ENCODE measurements at regions not wholly inside any gene's neighbourhood (a gene's known extent, or its start where the extent isn't known, plus 50 kb on each side); places are given as distances from the start of the nearest gene placed in this dataset.

DNA sequence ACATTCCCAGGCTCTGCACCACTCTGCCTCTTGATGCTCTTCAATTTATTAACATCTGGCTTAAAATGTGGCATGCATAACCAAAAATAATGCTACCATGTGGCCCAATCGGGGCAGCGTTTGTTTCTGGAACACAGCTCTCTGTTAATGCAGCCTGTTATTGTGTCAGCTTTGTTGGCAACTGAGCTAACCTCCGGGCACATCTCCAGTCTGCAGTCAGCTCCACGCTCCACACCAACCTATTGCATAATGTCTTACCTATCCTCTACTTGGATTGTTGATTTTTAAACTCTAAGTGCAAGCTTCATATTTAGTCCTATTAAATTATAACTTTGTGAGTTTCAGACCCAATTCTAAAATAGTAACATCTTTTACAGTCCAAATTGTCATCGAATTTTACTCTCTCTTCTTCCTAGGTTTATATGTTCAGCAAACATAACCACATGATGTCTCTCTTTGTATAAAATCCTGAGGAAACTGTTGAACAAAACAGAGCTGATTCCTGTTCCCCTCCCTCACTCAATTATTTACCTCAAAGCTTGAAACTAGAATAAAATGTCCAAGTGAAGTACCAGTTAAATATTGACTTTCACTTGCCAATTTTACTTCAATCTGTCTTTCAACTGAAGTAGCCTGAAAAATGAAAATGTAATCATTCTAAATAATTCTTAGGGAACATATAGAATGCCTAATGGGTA, 92.2 kb upstream of the RAPGEF2 start:
- H3K4me3 ChIP-seq (ENCODE audit: low read length): no peak overlapping the region
- no peaks in the 10 kb centered on the region for H3K36me3 ChIP-seq (ENCODE audit: insufficient read depth, low read length)
- peaks cover 7% of the 10 kb centered on the region for H3K4me1 ChIP-seq (ENCODE audit: insufficient read depth, low read length)
- no peaks in the 10 kb centered on the region for H3K27me3 ChIP-seq (ENCODE audit: insufficient read depth, low read length)
- H2AFZ ChIP-seq (ENCODE audit: low read depth, low read length): peak overlapping the region; percentile 10
- H3K9me3 ChIP-seq (ENCODE audit: low read length): no peaks in the 10 kb centered on the region

DNA sequence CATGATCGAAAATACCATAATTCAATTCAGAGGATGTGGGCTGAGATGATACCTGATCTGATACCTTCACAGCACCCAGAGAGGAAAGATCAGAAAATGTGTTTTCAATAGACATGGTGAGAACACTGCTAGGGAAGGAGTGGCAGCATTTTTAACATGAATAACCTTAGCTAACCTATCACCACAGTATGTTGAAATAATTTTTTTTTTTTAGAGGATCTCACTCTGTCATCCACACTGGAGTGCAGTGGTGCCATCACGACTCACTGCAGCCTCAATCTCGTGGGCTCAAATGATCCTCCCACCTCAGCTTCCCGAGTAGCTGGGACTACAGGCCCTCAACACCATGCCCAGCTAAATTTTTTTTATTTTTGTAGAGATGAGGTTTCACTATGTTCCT, 90.5 kb upstream of the RAPGEF2 start:
- no peaks in the 10 kb centered on the region for H3K27me3 ChIP-seq (ENCODE audit: insufficient read depth, low read length)
- H3K36me3 ChIP-seq (ENCODE audit: insufficient read depth, low read length): no peaks in the 10 kb centered on the region
- no peak overlapping the region for H3K4me3 ChIP-seq (ENCODE audit: low read length)
- H2AFZ ChIP-seq (ENCODE audit: low read depth, low read length): no peak overlapping the region
- H3K9me3 ChIP-seq (ENCODE audit: low read length): no peaks in the 10 kb centered on the region
- peaks cover 21% of the 10 kb centered on the region for H3K4me1 ChIP-seq (ENCODE audit: insufficient read depth, low read length)

DNA sequence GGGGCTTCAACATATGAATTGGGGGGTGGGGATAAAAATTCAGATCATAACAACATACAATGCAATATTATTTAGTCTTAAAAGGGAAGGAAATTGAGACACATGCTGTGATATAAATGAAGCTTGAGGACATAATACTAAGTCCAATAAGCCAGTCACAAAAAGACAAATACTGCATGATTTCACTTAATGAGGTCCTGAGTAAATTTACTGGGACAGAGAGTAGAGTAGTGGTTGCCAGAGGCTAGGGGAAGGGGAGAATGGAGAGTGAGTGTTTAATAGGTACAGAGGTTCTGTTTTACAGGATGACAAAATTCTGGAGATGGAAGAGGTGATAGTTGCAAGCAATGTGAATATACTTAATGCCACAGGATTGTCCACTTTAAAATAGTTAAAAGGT, 89.2 kb upstream of the RAPGEF2 start:
- H3K4me3 ChIP-seq (ENCODE audit: low read length): no peak overlapping the region
- no peaks in the 10 kb centered on the region for H3K27me3 ChIP-seq (ENCODE audit: insufficient read depth, low read length)
- H3K4me1 ChIP-seq (ENCODE audit: insufficient read depth, low read length): peaks cover 21% of the 10 kb centered on the region
- no peaks in the 10 kb centered on the region for H3K9me3 ChIP-seq (ENCODE audit: low read length)
- H2AFZ ChIP-seq (ENCODE audit: low read depth, low read length): no peak overlapping the region
- H3K36me3 ChIP-seq (ENCODE audit: insufficient read depth, low read length): no peaks in the 10 kb centered on the region

DNA sequence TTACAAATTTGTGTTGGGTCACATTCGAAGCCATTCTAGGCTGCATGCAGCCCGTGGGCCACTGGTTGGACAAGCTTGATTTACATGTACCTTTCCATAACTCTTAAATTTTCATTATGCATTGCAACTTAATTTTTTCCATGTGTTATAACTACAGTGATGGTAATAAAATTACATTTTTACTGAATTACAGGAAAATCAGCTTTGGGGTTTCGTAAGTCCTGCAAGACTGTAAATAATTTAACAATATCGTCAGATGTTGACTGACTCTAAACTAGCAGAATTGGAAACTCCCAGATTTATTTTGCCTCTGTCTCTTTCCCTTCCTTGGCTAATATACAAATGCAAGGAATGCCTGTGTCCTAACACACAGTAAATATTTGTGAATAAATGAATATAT, 88.0 kb upstream of the RAPGEF2 start:
- no peaks in the 10 kb centered on the region for H3K36me3 ChIP-seq (ENCODE audit: insufficient read depth, low read length)
- no peaks in the 10 kb centered on the region for H3K9me3 ChIP-seq (ENCODE audit: low read length)
- H3K4me3 ChIP-seq (ENCODE audit: low read length): no peak overlapping the region
- no peak overlapping the region for H2AFZ ChIP-seq (ENCODE audit: low read depth, low read length)
- peaks cover 21% of the 10 kb centered on the region for H3K4me1 ChIP-seq (ENCODE audit: insufficient read depth, low read length)
- H3K27me3 ChIP-seq (ENCODE audit: insufficient read depth, low read length): no peaks in the 10 kb centered on the region

DNA sequence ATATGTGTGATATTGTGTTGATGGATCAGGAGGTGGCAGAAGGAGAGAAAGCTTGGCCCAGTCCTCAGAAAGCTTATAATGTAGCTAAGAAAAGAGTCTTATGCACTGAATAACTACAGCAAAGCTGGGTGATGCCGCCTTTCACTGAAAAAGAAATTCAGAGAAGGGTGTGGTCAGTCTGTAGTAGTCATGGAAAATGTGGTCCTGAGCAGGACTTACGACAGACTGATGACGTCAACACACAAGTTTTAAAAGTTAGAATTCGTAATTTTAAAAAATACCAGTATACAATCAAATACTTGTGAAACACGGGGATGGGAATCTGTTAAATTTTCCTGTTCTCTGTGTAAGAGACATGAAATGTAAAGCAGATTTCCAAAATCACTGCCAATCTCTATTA, 87.0 kb upstream of the RAPGEF2 start:
- no peaks in the 10 kb centered on the region for H3K36me3 ChIP-seq (ENCODE audit: insufficient read depth, low read length)
- H3K9me3 ChIP-seq (ENCODE audit: low read length): no peaks in the 10 kb centered on the region
- peak overlapping the region; percentile 90 for H2AFZ ChIP-seq (ENCODE audit: low read depth, low read length)
- H3K4me3 ChIP-seq (ENCODE audit: low read length): no peak overlapping the region
- peaks cover 17% of the 10 kb centered on the region for H3K4me1 ChIP-seq (ENCODE audit: insufficient read depth, low read length)
- H3K27me3 ChIP-seq (ENCODE audit: insufficient read depth, low read length): no peaks in the 10 kb centered on the region

DNA sequence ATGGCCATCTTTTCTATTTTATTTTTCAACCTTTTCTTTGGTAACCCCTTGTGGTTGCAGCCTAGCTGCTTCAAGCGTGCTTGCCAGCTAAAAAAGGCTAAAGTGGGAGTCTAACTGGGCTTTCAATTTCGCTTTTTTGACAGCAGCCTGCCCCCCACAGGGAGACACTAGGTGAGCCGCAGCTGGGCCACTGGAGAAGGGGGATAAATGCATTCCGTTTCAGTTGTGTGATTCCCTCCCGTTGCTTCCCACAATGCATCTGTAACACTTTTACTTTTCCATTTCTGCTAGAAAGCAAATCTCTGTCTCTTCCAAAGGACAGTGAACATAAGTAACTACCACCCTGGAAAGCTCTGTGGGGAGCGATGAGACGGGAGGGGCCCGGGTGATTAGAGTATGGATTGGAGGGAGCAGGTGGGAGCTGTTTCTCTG, 86.3 kb upstream of the RAPGEF2 start:
- Histone ChIP-seq H2AFZ (ENCODE audit: low read depth, low read length) (peak overlapping the region; percentile 90), H3K36me3 (ENCODE audit: insufficient read depth, low read length) (no peaks in the 10 kb centered on the region), H3K4me1 (ENCODE audit: insufficient read depth, low read length) (peaks cover 23% of the 10 kb centered on the region), H3K27me3 (ENCODE audit: insufficient read depth, low read length) (no peaks in the 10 kb centered on the region), H3K4me3 (ENCODE audit: low read length) (no peak overlapping the region), H3K9me3 (ENCODE audit: low read length) (no peaks in the 10 kb centered on the region)

DNA sequence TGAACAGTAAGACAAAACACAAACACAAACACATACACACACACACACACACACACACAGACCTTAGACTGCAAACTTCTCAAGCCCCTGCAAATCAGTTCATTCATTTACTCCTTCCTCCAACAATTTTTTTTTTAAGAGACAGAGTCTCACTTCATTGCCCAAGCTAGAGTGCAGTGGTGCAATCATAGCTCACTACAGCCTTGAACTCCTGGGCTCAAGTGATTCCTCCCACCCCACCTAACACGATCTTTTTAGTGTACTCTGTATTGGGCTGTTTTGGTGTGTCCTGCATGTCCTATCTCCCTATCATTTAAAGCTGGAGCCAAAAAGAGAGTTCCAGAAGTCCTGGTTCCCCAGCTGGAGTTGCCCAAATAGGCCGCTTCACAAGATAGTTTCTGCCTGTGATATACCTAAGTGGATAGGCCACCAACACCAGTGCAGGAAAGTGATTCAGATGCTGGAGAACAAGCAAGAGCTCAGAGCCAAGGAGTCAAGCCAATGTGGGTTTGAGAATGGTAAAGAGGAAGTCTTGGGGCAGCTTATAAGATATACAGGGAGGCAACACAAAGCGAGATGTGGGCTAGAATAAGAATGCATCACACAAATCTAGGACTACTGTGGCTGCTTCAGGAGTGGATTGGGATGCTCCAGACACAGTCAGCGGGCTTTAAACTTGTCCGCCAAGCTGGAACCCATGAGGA, 85.4 kb upstream of the RAPGEF2 start:
- Histone ChIP-seq H3K4me1 (ENCODE audit: insufficient read depth, low read length) (peaks cover 27% of the 10 kb centered on the region), H3K36me3 (ENCODE audit: insufficient read depth, low read length) (no peaks in the 10 kb centered on the region), H3K4me3 (ENCODE audit: low read length) (no peak overlapping the region), H3K9me3 (ENCODE audit: low read length) (no peaks in the 10 kb centered on the region), H2AFZ (ENCODE audit: low read depth, low read length) (no peak overlapping the region), H3K27me3 (ENCODE audit: insufficient read depth, low read length) (no peaks in the 10 kb centered on the region)

DNA sequence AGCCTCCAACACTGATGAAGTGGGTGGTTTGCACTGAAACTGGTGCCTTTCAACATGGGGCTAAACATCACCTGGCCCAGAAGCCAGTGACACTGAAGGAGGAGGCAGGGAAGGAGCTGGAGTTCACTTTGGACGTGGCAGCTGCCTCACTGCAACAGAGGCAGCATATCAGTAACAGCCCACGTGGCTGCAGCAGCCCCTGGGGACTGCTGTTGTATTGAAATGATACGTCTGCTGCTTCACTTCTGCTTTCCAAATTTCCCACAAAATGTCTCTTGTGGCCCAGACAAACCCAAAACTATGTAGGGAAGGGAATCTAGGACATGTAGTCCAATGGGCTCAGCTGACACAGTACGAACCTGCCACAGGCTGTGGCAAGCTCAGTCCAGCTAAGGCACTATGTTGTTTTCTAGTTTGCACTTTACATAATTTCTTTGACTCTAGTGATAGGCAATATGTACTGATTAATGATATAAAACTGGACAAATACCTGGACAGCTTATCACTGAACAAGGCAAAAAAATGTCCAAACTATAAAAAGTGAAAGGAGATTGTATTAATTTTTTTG, 84.7 kb upstream of the RAPGEF2 start:
- no peaks in the 10 kb centered on the region for H3K36me3 ChIP-seq (ENCODE audit: insufficient read depth, low read length)
- no peaks in the 10 kb centered on the region for H3K9me3 ChIP-seq (ENCODE audit: low read length)
- peaks cover 27% of the 10 kb centered on the region for H3K4me1 ChIP-seq (ENCODE audit: insufficient read depth, low read length)
- no peak overlapping the region for H3K4me3 ChIP-seq (ENCODE audit: low read length)
- H3K27me3 ChIP-seq (ENCODE audit: insufficient read depth, low read length): no peaks in the 10 kb centered on the region
- no peak overlapping the region for H2AFZ ChIP-seq (ENCODE audit: low read depth, low read length)

DNA sequence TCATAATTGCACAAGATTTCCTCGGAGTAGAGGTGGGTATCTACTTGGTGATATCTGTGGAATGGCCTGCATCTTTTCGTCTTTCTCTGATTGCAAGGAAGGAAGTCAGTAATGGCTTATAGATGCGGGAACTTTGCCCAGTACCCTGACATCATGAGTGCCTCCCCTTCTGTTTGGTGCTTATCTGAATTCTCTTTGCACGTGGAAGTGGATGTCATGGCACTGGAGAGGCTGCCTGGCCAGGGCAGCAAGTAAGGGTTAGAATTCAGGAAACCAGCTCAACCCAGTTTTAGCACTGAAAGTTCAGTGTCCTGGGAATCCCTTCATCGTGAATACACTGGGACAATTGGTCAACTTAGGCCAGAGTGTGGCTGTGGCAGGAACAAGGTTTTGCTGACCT, 83.5 kb upstream of the RAPGEF2 start:
- H3K4me3 ChIP-seq (ENCODE audit: low read length): no peak overlapping the region
- peaks cover 27% of the 10 kb centered on the region for H3K4me1 ChIP-seq (ENCODE audit: insufficient read depth, low read length)
- no peaks in the 10 kb centered on the region for H3K9me3 ChIP-seq (ENCODE audit: low read length)
- H3K27me3 ChIP-seq (ENCODE audit: insufficient read depth, low read length): no peaks in the 10 kb centered on the region
- no peaks in the 10 kb centered on the region for H3K36me3 ChIP-seq (ENCODE audit: insufficient read depth, low read length)
- no peak overlapping the region for H2AFZ ChIP-seq (ENCODE audit: low read depth, low read length)

DNA sequence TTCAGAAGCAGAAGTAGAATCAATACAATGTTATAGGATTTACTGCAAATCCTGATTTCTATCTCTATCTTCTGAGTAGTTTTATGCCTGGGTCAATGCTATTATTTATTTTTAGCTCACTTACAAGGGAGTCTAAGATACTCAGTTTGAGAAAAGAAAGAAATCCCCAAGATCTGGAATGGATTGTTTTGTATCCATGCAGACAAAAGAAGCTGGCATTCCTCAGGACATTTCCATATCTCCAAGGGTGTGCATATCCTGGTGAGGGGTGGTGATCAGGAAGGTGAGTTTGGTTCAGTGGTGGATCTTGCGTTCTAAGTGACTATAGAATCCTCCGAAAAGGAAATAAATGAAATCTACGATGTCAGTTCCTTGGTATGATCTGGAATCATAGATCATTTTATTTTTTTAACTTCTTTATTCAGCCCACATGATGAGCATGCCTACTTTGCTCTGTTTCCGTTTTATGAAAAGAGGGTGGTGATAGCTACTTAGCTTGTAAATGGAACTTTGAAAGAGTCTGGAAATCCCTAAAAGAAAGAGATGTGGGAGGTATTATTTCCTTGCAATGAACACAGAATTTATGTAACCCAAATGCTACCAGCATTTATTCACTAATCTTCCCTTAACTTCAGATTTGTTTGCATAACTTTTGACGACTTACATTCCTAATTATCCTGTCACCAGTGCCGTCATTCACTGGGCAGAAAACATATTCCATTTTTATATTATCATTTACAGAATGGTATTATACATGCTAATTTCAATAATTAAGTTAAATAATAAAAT, 81.1 kb upstream of the RAPGEF2 start:
- Histone ChIP-seq H2AFZ (ENCODE audit: low read depth, low read length) (no peak overlapping the region), H3K4me3 (ENCODE audit: low read length) (no peak overlapping the region), H3K9me3 (ENCODE audit: low read length) (no peaks in the 10 kb centered on the region), H3K4me1 (ENCODE audit: insufficient read depth, low read length) (peaks cover 13% of the 10 kb centered on the region), H3K36me3 (ENCODE audit: insufficient read depth, low read length) (no peaks in the 10 kb centered on the region), H3K27me3 (ENCODE audit: insufficient read depth, low read length) (no peaks in the 10 kb centered on the region)

DNA sequence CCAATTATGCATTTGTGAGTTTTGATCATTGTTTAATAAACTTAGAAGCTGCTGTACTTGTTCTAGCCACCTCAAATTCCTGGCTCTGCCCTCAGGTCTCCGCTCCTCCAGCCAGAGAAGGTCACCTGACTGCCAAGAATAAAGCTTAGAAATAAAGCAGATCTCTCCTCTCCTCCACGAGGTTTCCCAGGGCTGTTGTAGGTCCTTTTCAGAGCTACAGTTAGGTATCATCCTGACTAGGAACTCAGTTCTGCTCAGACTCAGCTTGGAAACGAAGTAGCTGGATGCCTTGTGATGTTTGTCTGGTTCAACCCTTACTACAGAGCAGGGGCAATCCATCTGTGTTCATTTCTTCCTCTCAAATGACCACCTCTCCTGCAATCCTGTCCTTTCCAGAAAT, 79.1 kb upstream of the RAPGEF2 start:
- Histone ChIP-seq H3K36me3 (ENCODE audit: insufficient read depth, low read length) (no peaks in the 10 kb centered on the region), H2AFZ (ENCODE audit: low read depth, low read length) (no peak overlapping the region), H3K27me3 (ENCODE audit: insufficient read depth, low read length) (no peaks in the 10 kb centered on the region), H3K9me3 (ENCODE audit: low read length) (no peaks in the 10 kb centered on the region), H3K4me3 (ENCODE audit: low read length) (no peak overlapping the region), H3K4me1 (ENCODE audit: insufficient read depth, low read length) (peaks cover 10% of the 10 kb centered on the region)

DNA sequence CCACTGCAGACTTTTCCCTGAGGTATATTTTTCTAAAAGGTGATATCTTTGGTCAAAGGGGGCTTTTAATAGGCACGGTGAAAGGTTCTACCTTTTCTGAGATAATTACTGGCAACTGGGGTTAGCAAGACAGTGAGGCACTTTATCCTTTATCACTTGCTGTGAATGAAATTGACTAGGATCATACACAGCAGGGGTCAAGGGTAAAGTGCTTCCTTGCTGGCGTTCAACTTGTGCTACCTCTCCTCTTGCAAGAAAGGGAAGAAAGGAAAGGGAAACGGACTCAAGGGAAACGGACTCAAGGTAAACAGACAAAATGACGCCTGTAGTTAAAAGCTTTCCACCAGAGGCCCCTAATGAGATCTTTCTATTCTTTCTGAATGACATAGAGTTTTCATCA, 78.6 kb upstream of the RAPGEF2 start:
- Histone ChIP-seq H3K9me3 (ENCODE audit: low read length) (no peaks in the 10 kb centered on the region), H3K4me3 (ENCODE audit: low read length) (no peak overlapping the region), H3K4me1 (ENCODE audit: insufficient read depth, low read length) (peaks cover 10% of the 10 kb centered on the region), H3K36me3 (ENCODE audit: insufficient read depth, low read length) (no peaks in the 10 kb centered on the region), H3K27me3 (ENCODE audit: insufficient read depth, low read length) (no peaks in the 10 kb centered on the region), H2AFZ (ENCODE audit: low read depth, low read length) (no peak overlapping the region)

DNA sequence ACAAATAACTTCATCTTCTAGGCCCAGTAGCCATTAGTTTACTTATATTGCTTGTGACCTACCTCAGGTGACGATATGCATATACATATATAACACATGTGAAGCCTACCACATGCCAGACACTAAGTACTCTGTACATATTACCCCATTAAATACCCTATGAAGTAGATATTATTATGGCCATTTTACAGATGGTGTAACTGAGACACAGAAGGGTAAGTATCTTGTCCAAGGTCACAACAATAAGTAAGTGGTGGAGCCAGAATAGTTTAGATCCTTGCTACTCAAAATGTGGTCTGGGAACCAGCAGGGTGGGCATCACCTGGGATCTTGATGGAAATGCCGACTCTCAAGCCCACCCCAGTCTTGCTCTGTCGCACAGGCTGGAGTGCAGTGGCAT, 78.1 kb upstream of the RAPGEF2 start:
- Histone ChIP-seq H3K9me3 (ENCODE audit: low read length) (no peaks in the 10 kb centered on the region), H3K4me1 (ENCODE audit: insufficient read depth, low read length) (peaks cover 10% of the 10 kb centered on the region), H2AFZ (ENCODE audit: low read depth, low read length) (no peak overlapping the region), H3K27me3 (ENCODE audit: insufficient read depth, low read length) (no peaks in the 10 kb centered on the region), H3K4me3 (ENCODE audit: low read length) (no peak overlapping the region), H3K36me3 (ENCODE audit: insufficient read depth, low read length) (no peaks in the 10 kb centered on the region)
